ELR (cell line): ENCODE measurements at regions not wholly inside any gene's neighbourhood (a gene's known extent, or its start where the extent isn't known, plus 50 kb on each side); places are given as distances from the start of the nearest gene placed in this dataset.

ENCODE experiments used
- DNase-seq: peaks from one replicate; pipeline ENCODE4 v3.0.0-alpha.2; 2015; ENCODE audit warnings: low read depth

GRCh38 chr13:36493046-36493445, 60.8 kb downstream of the CCNA1 start:
- DNase-seq: no peak

- no peak for DNase-seq
These were observed 63.1 kb downstream of the CCNA1 start for GRCh38 chr13:36495431-36495830.

- DNase-seq: peak; percentile 2
These were observed 77.1 kb downstream of the CCNA1 start for GRCh38 chr13:36509369-36509768.

GRCh38 chr13:36512771-36513170, 80.5 kb downstream of the CCNA1 start:
- no peak for DNase-seq

- DNase-seq: no peak
These were observed 81.0 kb downstream of the CCNA1 start for GRCh38 chr13:36513266-36513665.

GRCh38 chr13:36515466-36515865, 83.2 kb downstream of the CCNA1 start:
- no peak for DNase-seq

GRCh38 chr13:36516225-36516624, 83.9 kb downstream of the CCNA1 start:
- no peak for DNase-seq

GRCh38 chr13:36518707-36519106, 86.4 kb downstream of the CCNA1 start:
- DNase-seq: no peak

GRCh38 chr13:36519432-36519831, 87.1 kb downstream of the CCNA1 start:
- no peak for DNase-seq

- DNase-seq: no peak
These were observed 87.8 kb downstream of the CCNA1 start for GRCh38 chr13:36520111-36520510.

GRCh38 chr13:36526897-36527296, 94.6 kb downstream of the CCNA1 start:
- no peak for DNase-seq

- DNase-seq: no peak
These were observed 95.8 kb downstream of the CCNA1 start for GRCh38 chr13:36528105-36528504.

- DNase-seq: no peak
These were observed 97.9 kb downstream of the CCNA1 start for GRCh38 chr13:36530050-36530789.

GRCh38 chr13:36530861-36531590, 98.7 kb downstream of the CCNA1 start:
- DNase-seq: no peak

GRCh38 chr13:36531746-36532486, 99.6 kb downstream of the CCNA1 start:
- DNase-seq: peak; percentile 2

- no peak for DNase-seq
These were observed 101.5 kb downstream of the CCNA1 start for GRCh38 chr13:36533806-36534205.

GRCh38 chr13:36536546-36536945, 104.3 kb downstream of the CCNA1 start:
- DNase-seq: no peak

- DNase-seq: no peak
These were observed 111.4 kb downstream of the CCNA1 start for GRCh38 chr13:36543671-36544070.

GRCh38 chr13:36548129-36548528, 115.8 kb downstream of the CCNA1 start:
- DNase-seq: no peak

GRCh38 chr13:36549126-36549702, 116.9 kb downstream of the CCNA1 start:
- no peak for DNase-seq

GRCh38 chr13:36549755-36550154, 117.5 kb downstream of the CCNA1 start:
- no peak for DNase-seq

- DNase-seq: no peak
These were observed 117.9 kb downstream of the CCNA1 start for GRCh38 chr13:36550177-36550576.

- DNase-seq: no peak
These were observed 119.2 kb downstream of the CCNA1 start for GRCh38 chr13:36551445-36551844.
